ENCODE measurements at regions not wholly inside any gene's neighbourhood (a gene's known extent, or its start where the extent isn't known, plus 50 kb on each side); places are given as distances from the start of the nearest gene placed in this dataset.

DNA sequence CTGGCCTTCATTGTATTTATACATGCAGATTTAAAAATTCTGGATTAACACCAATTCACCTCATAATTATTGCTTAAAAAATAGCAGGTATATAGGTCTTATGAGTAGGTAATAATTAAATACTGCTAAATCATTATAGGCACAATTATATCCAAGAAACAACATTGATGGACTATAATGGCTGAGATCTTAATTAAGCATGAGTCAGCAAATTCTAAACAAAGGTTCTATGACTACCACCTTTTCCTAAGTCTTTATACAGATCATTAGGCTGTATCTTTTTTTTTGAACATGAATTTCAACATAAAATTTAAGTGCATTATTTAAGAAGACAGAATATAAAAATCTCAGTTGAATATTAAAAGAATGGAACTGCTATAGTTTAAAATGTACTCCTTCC, 1678.7 kb upstream of the PCDH10 start:
- TF ChIP-seq, protein P1, sequence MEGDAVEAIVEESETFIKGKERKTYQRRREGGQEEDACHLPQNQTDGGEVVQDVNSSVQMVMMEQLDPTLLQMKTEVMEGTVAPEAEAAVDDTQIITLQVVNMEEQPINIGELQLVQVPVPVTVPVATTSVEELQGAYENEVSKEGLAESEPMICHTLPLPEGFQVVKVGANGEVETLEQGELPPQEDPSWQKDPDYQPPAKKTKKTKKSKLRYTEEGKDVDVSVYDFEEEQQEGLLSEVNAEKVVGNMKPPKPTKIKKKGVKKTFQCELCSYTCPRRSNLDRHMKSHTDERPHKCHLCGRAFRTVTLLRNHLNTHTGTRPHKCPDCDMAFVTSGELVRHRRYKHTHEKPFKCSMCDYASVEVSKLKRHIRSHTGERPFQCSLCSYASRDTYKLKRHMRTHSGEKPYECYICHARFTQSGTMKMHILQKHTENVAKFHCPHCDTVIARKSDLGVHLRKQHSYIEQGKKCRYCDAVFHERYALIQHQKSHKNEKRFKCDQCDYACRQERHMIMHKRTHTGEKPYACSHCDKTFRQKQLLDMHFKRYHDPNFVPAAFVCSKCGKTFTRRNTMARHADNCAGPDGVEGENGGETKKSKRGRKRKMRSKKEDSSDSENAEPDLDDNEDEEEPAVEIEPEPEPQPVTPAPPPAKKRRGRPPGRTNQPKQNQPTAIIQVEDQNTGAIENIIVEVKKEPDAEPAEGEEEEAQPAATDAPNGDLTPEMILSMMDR (conservative IDR thresholded peaks at IDR 0.05; ENCODE audit: low read depth, low read length): no peak
- no peak for TF ChIP-seq EZH2 (IDR thresholded peaks at IDR 0.05; ENCODE audit: borderline replicate concordance, low read depth, low read length, poor library complexity, severe bottlenecking)

All from A673 (cell line).